Stomach (tissue), 4 donors: ENCODE measurements at regions not wholly inside any gene's neighbourhood (a gene's known extent, or its start where the extent isn't known, plus 50 kb on each side); places are given as distances from the start of the nearest gene placed in this dataset.

Experiments used
- POLR2A ChIP-seq, 4 donors: fragments of 450-650 bp; IDR thresholded peaks; one replicate each; pipeline ENCODE4 v1.6.1; 2016; ENCODE audit warnings: antibody characterized with exemption in 4 of 4, control low read depth in 2 of 4, mild to moderate bottlenecking in 1 of 4, moderate library complexity in 1 of 4
- TF ChIP-seq, protein P1 (sequence below), 7 experiments: fragments of 450-650 bp in 4 of 7; fragments of 200-600 bp in 3 of 7; sonication (generic) in 3 of 7; IDR thresholded peaks; one replicate each; pipeline ENCODE4 v1.5.1; 2016 to 2019; ENCODE audit warnings: antibody characterized with exemption in 7 of 7, control low read depth in 2 of 7, mild to moderate bottlenecking in 1 of 7

DNA sequence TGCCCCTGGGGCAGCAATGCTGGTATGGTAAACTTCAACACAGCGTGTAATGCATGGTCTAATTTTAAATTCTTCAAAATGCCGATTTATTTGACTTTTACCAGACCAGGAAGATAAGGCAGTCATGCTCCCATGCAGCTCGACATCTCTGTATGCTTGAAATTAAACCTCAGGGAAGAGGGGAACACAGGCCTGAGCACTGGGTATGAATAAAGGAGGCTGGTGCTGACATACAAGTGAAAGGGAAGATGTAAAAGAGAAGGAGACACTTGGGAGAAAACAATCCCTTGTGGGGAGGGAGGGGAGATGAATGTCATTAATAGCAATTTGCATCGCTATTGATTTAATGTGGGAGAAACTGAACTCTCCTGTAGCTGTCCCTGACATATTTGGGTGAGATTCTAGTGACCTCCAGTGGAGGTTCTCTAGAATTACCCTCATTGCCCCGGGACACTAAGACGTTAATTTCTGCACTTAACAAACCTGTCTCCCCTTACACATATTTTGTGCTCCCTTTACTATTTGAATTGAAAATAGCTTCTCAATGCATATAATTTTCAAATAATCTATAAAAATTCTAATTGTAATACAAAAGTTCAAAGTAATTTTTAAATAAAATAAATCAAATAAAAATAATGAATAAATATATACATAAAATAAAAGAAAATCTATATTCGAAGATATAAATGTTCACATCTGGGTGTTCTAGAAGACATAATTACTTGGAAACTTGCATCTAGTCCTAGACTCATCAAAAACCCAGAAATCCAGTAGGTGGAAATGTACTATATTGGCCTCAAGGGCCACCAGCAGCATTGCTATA lies 283.1 kb downstream of the LMX1A start:
- TF ChIP-seq, protein P1, sequence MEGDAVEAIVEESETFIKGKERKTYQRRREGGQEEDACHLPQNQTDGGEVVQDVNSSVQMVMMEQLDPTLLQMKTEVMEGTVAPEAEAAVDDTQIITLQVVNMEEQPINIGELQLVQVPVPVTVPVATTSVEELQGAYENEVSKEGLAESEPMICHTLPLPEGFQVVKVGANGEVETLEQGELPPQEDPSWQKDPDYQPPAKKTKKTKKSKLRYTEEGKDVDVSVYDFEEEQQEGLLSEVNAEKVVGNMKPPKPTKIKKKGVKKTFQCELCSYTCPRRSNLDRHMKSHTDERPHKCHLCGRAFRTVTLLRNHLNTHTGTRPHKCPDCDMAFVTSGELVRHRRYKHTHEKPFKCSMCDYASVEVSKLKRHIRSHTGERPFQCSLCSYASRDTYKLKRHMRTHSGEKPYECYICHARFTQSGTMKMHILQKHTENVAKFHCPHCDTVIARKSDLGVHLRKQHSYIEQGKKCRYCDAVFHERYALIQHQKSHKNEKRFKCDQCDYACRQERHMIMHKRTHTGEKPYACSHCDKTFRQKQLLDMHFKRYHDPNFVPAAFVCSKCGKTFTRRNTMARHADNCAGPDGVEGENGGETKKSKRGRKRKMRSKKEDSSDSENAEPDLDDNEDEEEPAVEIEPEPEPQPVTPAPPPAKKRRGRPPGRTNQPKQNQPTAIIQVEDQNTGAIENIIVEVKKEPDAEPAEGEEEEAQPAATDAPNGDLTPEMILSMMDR (IDR thresholded peaks at IDR 0.05): peak in 5 of 7 experiments; percentile 51 to 66 (median 59)
- TF ChIP-seq POLR2A (IDR thresholded peaks at IDR 0.05): no peak
